ENCODE measurements at regions not wholly inside any gene's neighbourhood (a gene's known extent, or its start where the extent isn't known, plus 50 kb on each side); places are given as distances from the start of the nearest gene placed in this dataset.
"Not testable (repeated sequence)": the region's sequence is repeated elsewhere in the genome, so short reads cannot be mapped to it uniquely, and the experiment has no call there.

DNA sequence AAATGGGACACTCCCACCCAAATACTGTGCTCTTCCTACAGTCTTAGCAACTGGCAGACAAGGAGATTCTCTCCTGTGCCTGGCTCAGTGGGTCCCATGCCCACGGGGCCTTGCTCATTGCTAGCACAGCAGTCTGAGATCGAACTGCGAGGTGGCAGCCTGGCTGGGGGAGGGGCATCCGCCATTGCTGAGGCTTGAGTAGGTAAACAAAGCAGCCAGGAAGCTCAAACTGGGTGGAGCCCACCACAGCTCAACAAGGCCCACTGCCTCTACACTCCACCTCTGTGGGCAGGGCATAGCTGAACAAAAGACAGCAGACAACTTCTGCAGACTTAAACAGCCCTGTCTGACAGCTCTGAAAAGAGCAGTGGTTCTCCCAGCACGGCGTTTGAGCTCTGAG, 174.8 kb downstream of the COL12A1 start:
- not testable (repeated sequence) for DNase-seq

DNA sequence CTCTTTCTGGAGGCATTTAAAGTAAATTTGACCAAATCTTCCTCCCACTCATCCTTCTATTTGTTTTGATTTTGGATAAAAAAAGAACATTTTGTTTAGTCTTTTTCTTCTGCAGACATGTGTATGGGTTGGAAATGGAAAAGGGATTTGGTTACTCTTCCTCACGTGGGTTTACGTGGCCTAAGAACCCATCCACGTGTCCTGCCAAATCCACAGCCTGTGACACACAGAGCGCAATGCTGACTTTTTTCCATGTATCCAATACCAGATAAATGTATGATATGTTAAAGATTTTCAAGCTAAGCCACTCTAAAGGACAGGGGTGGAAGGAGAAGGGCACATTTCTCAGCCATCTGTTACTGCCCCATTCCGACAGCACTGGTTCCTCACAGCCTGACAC, 176.5 kb downstream of the COL12A1 start:
- DNase-seq = no peak

DNA sequence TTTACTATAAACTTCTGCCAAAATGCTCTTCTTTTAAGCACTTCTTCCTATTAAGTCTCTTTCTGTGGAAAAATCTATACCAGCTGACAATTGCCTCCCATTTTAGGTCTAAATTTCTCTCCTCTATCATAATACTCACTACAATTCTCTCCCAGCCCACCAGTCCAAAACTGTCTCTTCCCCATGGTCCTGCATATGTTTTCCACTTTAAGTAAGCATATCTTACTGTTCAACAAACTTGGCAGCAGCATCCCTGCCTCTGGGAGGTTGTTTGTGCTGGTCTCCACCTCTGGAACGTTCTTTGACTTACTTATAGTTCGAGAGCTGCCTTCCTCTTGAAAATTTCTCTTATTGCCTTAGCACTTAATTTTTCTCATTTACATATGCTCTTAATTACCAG, 180.5 kb downstream of the COL12A1 start:
- DNase-seq = no peak

DNA sequence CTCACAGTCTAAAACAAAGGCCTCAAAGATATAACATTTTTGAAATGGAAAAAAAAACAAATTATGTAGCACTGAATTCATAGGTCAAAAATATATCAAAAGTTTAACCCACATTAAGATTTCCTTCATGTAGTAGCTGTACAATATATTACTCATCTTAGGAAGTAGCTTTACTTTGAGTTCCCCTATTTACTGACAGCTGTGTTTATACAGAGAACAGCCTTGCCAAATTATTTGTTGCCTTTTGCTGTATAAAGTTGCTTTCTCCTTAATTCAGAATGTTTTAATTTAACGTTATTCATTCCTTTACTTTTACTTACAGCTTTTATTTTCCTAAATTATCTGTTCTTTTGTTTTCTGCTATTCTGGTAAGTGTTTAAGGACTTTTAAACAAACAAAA, 181.0 kb downstream of the COL12A1 start:
- DNase-seq = no peak

DNA sequence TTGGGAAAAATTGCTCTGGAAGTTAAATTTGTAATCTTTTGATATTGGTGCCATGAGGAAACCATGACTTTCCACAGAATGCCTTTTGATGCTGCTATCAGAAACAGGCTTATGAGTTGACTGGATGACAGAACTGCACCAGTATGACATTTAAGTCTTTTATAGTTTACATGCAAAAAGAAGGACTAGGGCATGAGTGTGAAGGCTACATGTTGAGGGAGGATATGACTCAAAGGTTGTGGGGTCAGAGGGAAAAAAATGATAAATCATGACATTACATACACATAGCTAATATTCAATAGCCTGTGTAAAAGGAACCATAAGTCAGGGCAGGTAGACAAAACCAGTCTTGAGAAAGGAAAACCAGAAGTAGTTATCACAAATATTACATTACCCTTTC, 182.2 kb downstream of the COL12A1 start:
- no peak for DNase-seq

DNA sequence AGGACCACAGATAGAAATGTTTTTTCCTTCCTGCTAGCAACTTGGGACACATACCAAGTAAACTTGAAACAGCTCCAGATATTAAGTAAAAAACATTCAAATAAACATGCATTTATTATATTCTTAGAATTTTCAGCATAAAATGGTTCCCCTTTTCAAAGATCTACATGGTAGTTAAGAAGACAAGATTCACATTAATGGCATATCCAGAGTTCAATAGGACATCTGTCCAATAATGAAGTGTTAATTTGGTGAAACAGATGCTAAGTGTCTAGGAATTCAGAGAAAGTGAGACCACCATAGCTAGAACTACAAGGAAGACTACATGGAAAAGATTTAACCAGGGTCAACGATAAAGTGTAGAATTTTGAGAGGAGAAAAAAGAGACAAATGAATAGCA, 184.9 kb downstream of the COL12A1 start:
- no peak for DNase-seq

DNA sequence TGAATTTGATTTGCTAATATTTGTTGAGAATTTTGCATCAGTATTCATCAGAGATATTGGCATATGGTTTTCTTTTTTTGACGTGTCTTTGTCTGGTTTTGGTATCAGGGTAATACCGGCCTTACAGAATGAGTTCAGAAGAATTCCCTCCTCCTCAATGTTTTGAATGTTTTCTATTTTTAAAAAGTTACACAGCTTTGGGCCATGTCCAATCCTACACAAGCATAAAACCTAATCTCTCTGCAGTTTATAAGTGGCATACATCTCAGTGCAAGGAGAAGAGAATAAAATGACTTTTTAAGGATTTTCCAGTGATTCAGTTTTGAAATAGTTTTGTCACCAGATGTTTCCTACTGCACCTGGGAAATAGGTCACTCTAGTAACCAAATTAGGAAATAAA, 185.5 kb downstream of the COL12A1 start:
- no peak for DNase-seq

DNA sequence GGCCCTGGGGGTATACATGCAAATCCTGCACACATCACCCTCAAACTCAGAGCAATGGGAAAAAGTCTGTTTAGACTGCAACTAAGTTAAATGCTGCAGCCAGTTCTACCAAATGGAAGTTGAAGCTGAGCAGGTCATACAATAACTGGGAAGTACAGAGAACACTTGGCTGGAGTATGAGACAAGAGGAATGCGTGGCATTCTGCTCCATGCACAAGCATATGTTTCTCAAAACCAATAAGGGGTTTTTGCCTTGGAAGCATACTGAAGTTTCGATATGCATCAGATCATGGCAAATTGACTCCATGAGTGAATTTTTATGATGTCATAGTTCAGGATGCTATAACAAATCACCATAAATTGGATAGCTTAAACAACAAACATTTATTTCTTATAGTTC, 193.8 kb downstream of the COL12A1 start:
- DNase-seq = no peak

DNA sequence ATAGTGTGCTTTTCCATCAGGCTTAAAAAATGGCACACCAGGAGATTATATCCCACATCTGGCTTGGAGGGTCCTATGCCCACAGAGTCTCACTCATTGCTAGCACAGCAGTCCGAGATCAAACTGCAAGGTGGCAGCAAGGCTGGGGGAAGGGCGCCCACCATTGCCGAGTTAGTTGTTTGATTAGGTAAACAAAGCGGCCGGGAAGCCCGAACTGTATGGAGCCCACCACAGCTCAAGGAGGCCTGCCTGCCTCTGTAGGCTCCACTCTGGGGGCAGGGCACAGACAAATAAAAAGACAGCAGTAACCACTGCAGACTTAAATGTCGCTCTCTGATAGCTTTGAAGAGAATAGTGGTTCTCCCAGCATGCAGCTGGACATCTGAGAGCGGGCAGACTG, 201.9 kb downstream of the COL12A1 start:
- not testable (repeated sequence) for DNase-seq

DNA sequence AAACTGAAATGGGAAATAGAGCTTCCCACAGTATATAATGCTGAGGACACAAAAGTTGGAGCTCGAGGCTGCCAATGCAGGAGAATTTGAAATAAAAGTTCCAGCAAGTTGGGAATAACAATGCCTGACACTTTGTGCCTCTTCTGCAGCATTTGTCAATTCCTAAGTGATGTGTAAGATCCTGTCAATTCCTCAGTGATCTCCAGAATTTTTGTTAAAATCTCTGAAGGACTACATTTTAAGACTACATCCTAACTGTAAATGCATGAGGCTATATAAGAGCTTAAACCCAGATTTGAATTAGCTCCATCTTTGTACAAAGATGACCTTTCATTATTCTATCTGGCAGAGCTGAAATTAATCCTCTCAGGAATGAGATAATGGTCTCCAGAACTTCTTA, 208.2 kb downstream of the COL12A1 start:
- no peak for DNase-seq

DNA sequence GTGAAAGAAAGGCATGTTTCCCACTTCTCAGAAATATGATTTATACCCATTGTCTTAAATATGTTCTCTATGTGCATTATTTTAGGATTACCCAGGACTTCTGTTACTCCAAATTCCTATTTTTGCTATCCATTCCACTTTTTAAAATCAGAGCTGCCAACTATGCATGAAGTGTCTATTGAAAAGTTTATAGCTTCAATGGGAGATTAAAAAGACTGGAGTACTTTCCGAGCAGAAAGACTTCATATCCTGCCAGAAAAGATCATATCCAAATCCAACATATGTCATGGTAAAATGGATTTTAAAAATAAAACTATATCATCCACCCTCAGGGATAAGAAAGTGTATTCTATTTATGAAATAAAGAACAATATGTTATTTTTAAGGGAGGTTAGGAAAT, 212.7 kb downstream of the COL12A1 start:
- no peak for DNase-seq

DNA sequence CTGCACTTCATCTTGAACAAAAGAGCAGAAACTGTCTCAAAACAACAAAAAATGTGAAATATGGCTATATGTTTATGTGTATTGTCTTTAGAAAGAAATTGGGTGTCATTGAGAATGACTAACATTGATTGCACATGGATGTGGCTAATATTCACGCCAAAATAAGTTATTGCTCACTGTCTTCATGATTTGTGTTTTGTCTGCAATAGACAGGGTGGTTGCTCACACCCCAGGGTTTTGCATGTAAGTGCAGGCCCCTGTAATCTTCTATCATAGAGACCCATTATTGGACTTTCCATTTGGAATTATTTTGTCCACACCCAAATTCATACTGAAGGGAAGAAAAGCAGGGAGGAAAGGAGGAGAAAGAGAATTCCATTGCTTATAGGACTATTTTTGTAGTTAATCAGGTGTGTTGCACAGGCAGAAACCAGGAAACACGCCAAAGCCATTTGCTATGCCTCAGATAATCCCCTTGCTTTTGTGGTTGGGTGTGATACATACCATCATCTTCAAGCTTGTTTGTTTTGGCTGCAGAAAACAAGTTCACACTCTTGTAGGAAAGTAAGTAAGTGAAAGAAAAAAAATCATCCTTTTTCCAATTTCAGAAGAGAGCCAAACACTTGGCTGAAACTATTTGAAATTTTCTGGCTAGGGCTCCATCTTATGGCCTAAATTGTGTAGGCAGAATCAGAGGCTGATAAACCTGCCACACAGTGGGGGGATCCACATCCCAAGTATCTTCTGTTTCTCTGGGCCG, 214.1 kb downstream of the COL12A1 start:
- no peak for DNase-seq

DNA sequence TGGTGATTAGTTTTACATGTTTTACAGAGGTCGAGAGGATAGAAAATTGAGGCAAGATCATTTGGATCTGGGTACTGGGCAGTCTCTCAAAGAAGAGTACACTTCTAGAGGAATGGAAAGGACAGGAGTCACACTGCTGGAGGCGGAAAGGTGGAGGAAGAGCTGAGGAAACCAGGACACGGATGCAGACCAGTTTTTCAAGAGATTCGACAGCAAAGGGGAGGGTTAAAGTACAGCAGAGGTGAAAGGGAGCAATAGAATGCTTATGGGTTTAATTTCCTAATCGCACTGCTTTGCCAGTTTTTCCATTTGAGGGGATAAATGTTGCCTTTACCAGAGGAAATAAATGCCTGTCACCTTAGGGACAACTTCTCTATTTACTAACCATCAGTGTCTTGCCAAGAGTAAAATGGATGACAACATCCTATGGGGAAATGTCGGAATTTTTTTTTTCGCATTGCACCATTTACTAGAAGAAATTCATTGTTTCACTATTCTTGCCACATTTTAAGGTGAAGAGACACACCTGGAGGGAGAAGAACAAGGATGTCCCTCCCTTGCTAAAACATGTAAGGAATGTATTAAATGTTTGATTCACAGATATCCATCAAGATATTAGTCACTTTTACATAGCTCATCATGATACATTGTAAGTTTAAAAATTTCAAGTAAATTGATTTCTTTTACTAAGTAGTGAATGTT, 226.6 kb downstream of the COL12A1 start:
- DNase-seq = no peak

DNA sequence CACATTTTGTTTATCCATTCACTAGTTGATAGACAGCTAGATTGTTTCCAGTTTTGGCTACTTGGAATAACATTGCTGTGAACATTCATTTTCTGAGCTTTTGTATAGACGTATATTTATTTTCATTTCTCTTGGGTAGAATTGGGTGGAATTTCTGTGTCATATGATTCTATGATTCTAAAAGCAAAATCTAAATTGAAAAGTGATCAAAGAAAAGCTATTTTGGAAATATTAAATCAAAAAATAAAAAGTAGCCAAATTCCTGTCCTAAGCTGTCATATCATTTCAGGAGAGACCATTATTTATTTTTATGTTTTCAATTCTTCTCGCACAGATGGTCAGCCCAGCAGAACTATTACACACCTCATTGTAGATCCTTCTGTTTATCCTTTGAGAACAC, 229.2 kb downstream of the COL12A1 start:
- DNase-seq = no peak

DNA sequence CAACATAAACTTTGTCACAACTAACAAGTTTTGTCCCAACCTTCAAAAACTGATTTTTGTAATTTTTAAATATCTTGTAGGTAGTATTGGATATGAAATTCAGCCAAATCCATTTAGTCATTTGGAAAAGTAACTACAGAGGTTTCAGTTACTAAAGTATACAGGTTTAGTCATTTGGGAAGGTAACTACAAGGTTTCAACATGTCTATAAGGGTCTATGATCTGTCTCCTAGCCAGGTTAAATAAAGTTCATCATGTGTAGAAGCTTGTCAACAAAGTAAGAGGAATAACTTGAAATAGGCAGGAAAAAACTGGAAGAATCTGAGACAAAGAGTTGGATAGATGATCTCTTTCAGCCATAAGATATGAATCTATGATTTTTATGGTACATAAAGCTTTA, 229.8 kb downstream of the COL12A1 start:
- DNase-seq = no peak

DNA sequence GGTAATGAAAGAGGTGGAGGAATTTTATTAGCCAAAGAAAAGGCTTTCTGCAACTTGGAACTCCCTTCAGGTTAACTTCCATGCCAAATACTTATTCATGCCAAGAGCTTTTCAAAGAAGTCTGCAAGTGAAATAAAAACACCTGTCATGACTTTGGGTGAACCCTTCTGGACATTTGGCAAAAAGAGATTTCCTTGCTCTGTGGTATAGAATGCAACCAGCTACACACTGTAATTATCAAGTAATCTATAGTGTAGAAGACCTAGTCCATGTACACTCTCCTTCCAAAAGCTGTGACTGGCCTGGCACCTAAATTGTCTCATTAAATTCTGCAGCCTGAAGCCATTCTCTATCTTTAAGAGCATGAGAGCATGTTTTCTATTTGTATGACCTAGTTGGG, 232.3 kb downstream of the COL12A1 start:
- no peak for DNase-seq

DNA sequence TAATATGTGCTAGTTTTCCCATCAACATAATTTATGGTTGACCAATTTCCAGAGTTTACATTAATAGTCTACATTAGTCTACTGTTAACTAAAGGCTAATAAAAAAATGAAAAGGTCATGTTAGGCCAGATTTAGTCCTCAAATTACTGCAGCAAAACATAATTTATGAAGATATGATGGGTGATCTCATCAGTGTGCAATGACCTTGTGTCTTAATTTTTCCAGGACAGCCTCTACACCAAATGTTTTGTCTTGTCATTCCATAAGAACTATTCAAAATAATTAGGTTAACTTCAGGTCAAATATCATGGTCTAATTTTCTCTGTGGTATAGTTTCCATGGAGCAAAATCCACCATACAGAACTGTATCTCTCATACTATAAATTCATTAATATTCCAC, 234.2 kb downstream of the COL12A1 start:
- no peak for DNase-seq

DNA sequence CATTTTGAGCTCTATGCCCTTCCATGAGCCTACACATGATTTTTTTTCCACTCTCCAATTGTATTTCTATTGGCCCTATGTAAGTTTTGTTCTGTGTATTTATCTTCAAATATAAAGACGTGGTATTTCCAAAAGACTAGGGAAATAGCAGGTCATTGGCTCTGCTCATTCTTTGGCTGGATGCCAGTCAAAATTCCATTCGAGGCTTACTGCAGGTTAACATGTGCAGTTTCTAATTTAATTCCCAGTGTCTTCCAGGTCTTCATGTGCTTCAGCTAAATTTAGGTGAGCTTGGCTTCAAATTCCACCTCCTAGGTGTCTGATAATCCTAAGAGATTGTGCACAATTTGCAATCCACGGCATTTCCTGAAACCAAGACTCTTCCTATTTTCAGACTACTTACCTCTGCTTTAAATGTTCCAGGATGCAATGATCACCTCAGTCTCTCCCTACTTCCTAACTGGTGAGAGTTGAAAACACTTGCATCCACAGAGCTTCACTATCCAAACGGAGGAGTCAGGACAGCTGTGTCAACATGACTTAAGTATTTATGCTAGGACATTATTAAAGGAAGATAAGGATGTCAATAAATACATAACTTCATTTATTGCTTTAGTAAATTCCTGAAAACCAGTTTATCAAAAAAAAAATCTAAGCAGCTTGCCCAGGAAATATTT, 236.1 kb downstream of the COL12A1 start:
- no peak for DNase-seq

DNA sequence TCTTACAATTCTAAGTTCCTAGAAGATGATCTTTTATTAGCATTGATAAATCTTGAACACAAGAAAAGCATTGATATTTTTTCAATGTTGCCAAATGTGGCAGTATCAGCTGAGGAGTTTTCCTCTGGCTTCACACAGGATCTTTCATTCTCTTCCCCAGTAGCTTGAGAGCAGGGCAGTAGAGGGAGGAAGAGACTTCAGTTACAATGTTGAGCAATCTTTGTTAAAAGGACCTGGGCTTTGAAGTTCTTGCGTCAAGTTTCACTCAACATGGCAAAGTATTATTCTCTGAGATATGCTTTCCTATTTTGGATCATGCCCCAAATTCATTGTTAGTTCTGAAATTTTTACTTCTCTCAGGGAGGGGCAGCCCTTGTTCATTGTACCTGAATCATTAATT, 238.0 kb downstream of the COL12A1 start:
- no peak for DNase-seq

DNA sequence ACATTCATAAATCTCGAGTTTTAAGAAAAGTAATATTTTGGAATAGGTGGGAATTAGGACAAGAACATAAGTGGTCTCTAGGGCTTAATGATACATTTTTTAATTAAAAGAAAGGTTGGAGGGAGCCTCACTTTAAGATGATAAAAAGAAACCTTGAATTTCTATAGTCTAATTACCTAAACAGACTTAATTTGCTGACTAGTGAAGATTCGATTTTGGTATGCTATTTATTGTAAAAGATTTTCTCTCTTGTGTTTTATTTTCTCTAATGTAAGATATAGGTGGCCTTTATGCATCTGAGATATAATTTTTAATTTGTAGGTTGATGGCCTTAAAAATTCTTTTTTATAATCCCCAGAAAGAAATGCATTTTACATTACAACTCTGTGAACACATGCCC, 239.1 kb downstream of the COL12A1 start:
- no peak for DNase-seq

DNA sequence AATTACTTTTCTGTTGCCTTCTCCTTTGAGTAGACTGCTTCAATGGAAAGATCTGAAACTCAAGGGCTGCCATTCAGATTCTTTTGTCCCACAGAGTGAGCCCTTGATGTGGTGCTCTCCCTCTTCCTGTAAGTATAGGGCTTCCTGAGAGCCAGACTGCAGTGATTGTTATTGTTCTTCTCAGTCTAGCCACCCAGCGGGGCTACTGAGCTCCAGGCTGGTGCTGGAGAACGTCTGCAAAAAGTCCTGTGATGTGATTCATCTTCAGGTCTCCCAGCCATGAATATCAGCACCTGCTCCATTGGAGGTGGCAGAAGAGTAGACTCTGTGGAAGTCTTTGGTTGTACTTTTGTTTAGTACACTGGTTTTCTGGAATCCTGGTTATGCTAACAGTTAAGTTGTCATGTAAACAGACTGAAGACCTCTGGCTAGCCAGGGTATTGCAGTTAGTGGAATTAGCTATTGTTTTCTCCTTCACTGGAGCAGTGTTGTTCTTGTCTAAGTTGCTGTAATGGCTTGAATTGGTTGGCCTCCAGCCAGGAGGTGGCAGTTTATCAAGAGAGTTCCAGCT, 240.9 kb downstream of the COL12A1 start:
- no peak for DNase-seq

DNA sequence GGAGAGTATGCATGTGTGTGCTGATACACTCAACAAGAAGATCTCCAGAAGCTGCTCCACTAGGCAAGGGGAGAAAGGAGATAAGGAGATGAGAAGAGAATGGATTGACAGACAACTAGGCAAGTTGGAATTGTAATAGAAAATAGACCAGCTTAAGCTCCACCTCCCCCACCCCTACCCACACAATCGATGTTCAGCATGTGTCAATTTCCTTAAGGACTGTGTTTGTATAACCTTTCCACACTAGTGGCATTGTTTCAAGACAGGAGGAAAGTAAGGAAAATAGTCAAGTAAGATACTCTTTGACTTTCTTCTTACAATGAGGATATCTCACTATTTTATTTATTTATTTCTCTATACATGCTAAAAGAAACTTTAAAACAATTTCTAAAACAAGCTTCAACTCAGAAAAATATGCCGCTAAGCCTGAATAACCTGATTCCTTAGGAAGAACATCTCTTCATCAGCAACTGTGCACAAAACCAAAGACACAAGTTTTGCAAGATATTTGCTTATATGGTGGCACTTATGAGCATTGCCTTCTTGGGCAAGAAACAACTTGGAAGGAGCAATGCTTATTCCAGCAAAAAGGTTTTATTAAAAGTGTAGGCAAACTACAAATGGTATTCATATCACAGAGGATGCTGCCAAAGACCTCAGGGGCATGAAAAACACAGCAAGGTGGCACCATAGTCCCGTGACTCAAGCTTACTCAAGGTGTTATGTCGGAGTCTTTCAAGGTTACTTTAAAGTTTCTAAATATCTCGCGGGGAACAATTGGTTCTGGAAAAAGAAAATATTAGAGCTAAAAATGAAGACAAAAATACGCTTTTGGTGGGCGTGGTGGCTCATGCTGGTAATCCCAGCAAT, 249.1 kb downstream of the COL12A1 start:
- DNase-seq = no peak

DNA sequence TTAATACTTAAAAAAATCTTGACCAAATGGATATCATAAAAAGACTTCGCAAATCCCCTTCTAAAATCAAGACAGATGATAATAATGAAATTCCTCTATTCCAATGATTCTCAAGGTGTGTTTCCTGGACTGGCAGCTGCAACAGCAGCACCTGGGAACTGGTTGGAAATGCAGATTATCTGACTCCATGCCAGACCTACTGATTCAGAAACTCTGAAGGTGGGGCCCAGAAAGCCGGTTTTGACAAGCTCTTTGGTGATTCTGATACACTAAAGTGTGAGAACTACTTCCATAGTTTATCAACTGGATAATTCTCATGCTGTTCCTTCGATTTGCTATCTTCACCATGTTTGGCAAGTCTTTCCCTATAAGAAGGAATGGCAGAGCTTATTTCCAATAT, 252.1 kb downstream of the COL12A1 start:
- DNase-seq = no peak

Data from NCI-H1048 (cell line).